ENCODE measurements at regions not wholly inside any gene's neighbourhood (a gene's known extent, or its start where the extent isn't known, plus 50 kb on each side); places are given as distances from the start of the nearest gene placed in this dataset.

GRCh38 chr5:89005990-89006389, 123.0 kb upstream of the MEF2C start:
- peaks cover 7% of the 10 kb centered on the region for H3K9me3 ChIP-seq (ENCODE audit: control insufficient read depth, low read depth, low read length)
- no peaks in the 10 kb centered on the region for H3K4me1 ChIP-seq (ENCODE audit: control insufficient read depth, insufficient read depth, low read length)
- H3K36me3 ChIP-seq (ENCODE audit: control insufficient read depth, insufficient read depth, low read length), result no peaks in the 10 kb centered on the region
- 80% methylated on average over 1 of the region's 2 CpGs for WGBS (ENCODE audit: insufficient coverage, low lambda C conversion rate)
- DNase-seq, result no peak
- no peaks in the 10 kb centered on the region for H3K27me3 ChIP-seq (ENCODE audit: control insufficient read depth, insufficient read depth, low read length)
- H3K4me3 ChIP-seq (ENCODE audit: low read length), result no peak overlapping the region
- H3K27ac ChIP-seq (ENCODE audit: low read length), result no peak overlapping the region

- Histone ChIP-seq H3K36me3 (ENCODE audit: control insufficient read depth, insufficient read depth, low read length) (no peaks in the 10 kb centered on the region), H3K4me3 (ENCODE audit: low read length) (no peak overlapping the region), H3K27ac (ENCODE audit: low read length) (no peak overlapping the region), H3K27me3 (ENCODE audit: control insufficient read depth, insufficient read depth, low read length) (no peaks in the 10 kb centered on the region), H3K9me3 (ENCODE audit: control insufficient read depth, low read depth, low read length) (peaks cover 7% of the 10 kb centered on the region), H3K4me1 (ENCODE audit: control insufficient read depth, insufficient read depth, low read length) (no peaks in the 10 kb centered on the region)
- WGBS (ENCODE audit: insufficient coverage, low lambda C conversion rate), result no CpG with 5 or more reads among the region's 3 CpGs
- DNase-seq, result no peak
These were observed 121.4 kb upstream of the MEF2C start for GRCh38 chr5:89004379-89004778.

- WGBS (ENCODE audit: insufficient coverage, low lambda C conversion rate), result no CpG with 5 or more reads among the region's 47 CpGs
These were observed 120.6 kb upstream of the MEF2C start for GRCh38 chr5:89003563-89004036.

GRCh38 chr5:88999853-89000252, 116.9 kb upstream of the MEF2C start:
- Histone ChIP-seq H3K4me3 (ENCODE audit: low read length) (no peak overlapping the region), H3K9me3 (ENCODE audit: control insufficient read depth, low read depth, low read length) (peaks cover 7% of the 10 kb centered on the region), H3K4me1 (ENCODE audit: control insufficient read depth, insufficient read depth, low read length) (no peaks in the 10 kb centered on the region), H3K27me3 (ENCODE audit: control insufficient read depth, insufficient read depth, low read length) (no peaks in the 10 kb centered on the region), H3K36me3 (ENCODE audit: control insufficient read depth, insufficient read depth, low read length) (no peaks in the 10 kb centered on the region), H3K27ac (ENCODE audit: low read length) (no peak overlapping the region)
- no peak for DNase-seq

More at GRCh38 chr5:89003563-89004036, 120.6 kb upstream of the MEF2C start:
- no peak overlapping the region for H3K4me3 ChIP-seq (ENCODE audit: low read length)
- no peak for DNase-seq
- H3K4me1 ChIP-seq (ENCODE audit: control insufficient read depth, insufficient read depth, low read length), result no peaks in the 10 kb centered on the region
- H3K27ac ChIP-seq (ENCODE audit: low read length), result no peak overlapping the region
- H3K27me3 ChIP-seq (ENCODE audit: control insufficient read depth, insufficient read depth, low read length), result no peaks in the 10 kb centered on the region
- peaks cover 7% of the 10 kb centered on the region for H3K9me3 ChIP-seq (ENCODE audit: control insufficient read depth, low read depth, low read length)
- H3K36me3 ChIP-seq (ENCODE audit: control insufficient read depth, insufficient read depth, low read length), result no peaks in the 10 kb centered on the region

- Histone ChIP-seq H3K27ac (ENCODE audit: low read length) (no peak overlapping the region), H3K4me3 (ENCODE audit: low read length) (no peak overlapping the region), H3K9me3 (ENCODE audit: control insufficient read depth, low read depth, low read length) (no peaks in the 10 kb centered on the region), H3K4me1 (ENCODE audit: control insufficient read depth, insufficient read depth, low read length) (no peaks in the 10 kb centered on the region), H3K27me3 (ENCODE audit: control insufficient read depth, insufficient read depth, low read length) (no peaks in the 10 kb centered on the region), H3K36me3 (ENCODE audit: control insufficient read depth, insufficient read depth, low read length) (no peaks in the 10 kb centered on the region)
- DNase-seq, result no peak
- no CpG with 5 or more reads among the region's 2 CpGs for WGBS (ENCODE audit: insufficient coverage, low lambda C conversion rate)
These were observed 115.0 kb upstream of the MEF2C start for GRCh38 chr5:88997937-88998336.

- Histone ChIP-seq H3K4me3 (ENCODE audit: low read length) (no peak overlapping the region), H3K4me1 (ENCODE audit: control insufficient read depth, insufficient read depth, low read length) (no peaks in the 10 kb centered on the region), H3K27ac (ENCODE audit: low read length) (no peak overlapping the region), H3K36me3 (ENCODE audit: control insufficient read depth, insufficient read depth, low read length) (no peaks in the 10 kb centered on the region), H3K9me3 (ENCODE audit: control insufficient read depth, low read depth, low read length) (no peaks in the 10 kb centered on the region), H3K27me3 (ENCODE audit: control insufficient read depth, insufficient read depth, low read length) (no peaks in the 10 kb centered on the region)
- no peak for DNase-seq
- WGBS (ENCODE audit: insufficient coverage, low lambda C conversion rate), result 83% methylated on average over 1 of the region's 1 CpG
These were observed 101.1 kb upstream of the MEF2C start for GRCh38 chr5:88984040-88984439.

GRCh38 chr5:88979726-88980125, 96.7 kb upstream of the MEF2C start:
- WGBS (ENCODE audit: insufficient coverage, low lambda C conversion rate), result 100% methylated on average over 2 of the region's 3 CpGs
- H3K27me3 ChIP-seq (ENCODE audit: control insufficient read depth, insufficient read depth, low read length), result no peaks in the 10 kb centered on the region
- DNase-seq, result no peak
- H3K36me3 ChIP-seq (ENCODE audit: control insufficient read depth, insufficient read depth, low read length), result no peaks in the 10 kb centered on the region
- no peaks in the 10 kb centered on the region for H3K9me3 ChIP-seq (ENCODE audit: control insufficient read depth, low read depth, low read length)
- no peak overlapping the region for H3K27ac ChIP-seq (ENCODE audit: low read length)
- no peak overlapping the region for H3K4me3 ChIP-seq (ENCODE audit: low read length)
- H3K4me1 ChIP-seq (ENCODE audit: control insufficient read depth, insufficient read depth, low read length), result no peaks in the 10 kb centered on the region

GRCh38 chr5:88979244-88979643, 96.3 kb upstream of the MEF2C start:
- no peaks in the 10 kb centered on the region for H3K27me3 ChIP-seq (ENCODE audit: control insufficient read depth, insufficient read depth, low read length)
- H3K4me1 ChIP-seq (ENCODE audit: control insufficient read depth, insufficient read depth, low read length), result no peaks in the 10 kb centered on the region
- no peak overlapping the region for H3K27ac ChIP-seq (ENCODE audit: low read length)
- no peaks in the 10 kb centered on the region for H3K36me3 ChIP-seq (ENCODE audit: control insufficient read depth, insufficient read depth, low read length)
- no peaks in the 10 kb centered on the region for H3K9me3 ChIP-seq (ENCODE audit: control insufficient read depth, low read depth, low read length)
- no peak for DNase-seq
- WGBS (ENCODE audit: insufficient coverage, low lambda C conversion rate), result no CpG with 5 or more reads among the region's 3 CpGs
- H3K4me3 ChIP-seq (ENCODE audit: low read length), result no peak overlapping the region

GRCh38 chr5:88976914-88977313, 93.9 kb upstream of the MEF2C start:
- Histone ChIP-seq H3K4me3 (ENCODE audit: low read length) (no peak overlapping the region), H3K27ac (ENCODE audit: low read length) (no peak overlapping the region), H3K9me3 (ENCODE audit: control insufficient read depth, low read depth, low read length) (no peaks in the 10 kb centered on the region), H3K36me3 (ENCODE audit: control insufficient read depth, insufficient read depth, low read length) (no peaks in the 10 kb centered on the region), H3K27me3 (ENCODE audit: control insufficient read depth, insufficient read depth, low read length) (no peaks in the 10 kb centered on the region), H3K4me1 (ENCODE audit: control insufficient read depth, insufficient read depth, low read length) (no peaks in the 10 kb centered on the region)
- DNase-seq, result no peak

GRCh38 chr5:88967633-88968585, 84.9 kb upstream of the MEF2C start:
- Histone ChIP-seq H3K27ac (ENCODE audit: low read length) (no peak overlapping the region), H3K4me3 (ENCODE audit: low read length) (no peak overlapping the region), H3K27me3 (ENCODE audit: control insufficient read depth, insufficient read depth, low read length) (no peaks in the 10 kb centered on the region), H3K36me3 (ENCODE audit: control insufficient read depth, insufficient read depth, low read length) (no peaks in the 10 kb centered on the region), H3K9me3 (ENCODE audit: control insufficient read depth, low read depth, low read length) (no peaks in the 10 kb centered on the region), H3K4me1 (ENCODE audit: control insufficient read depth, insufficient read depth, low read length) (no peaks in the 10 kb centered on the region)
- WGBS (ENCODE audit: insufficient coverage, low lambda C conversion rate), result 100% methylated on average over 1 of the region's 3 CpGs
- DNase-seq, result no peak

GRCh38 chr5:88964831-88965230, 81.8 kb upstream of the MEF2C start:
- no peak overlapping the region for H3K4me3 ChIP-seq (ENCODE audit: low read length)
- no peaks in the 10 kb centered on the region for H3K27me3 ChIP-seq (ENCODE audit: control insufficient read depth, insufficient read depth, low read length)
- H3K9me3 ChIP-seq (ENCODE audit: control insufficient read depth, low read depth, low read length), result no peaks in the 10 kb centered on the region
- no peaks in the 10 kb centered on the region for H3K4me1 ChIP-seq (ENCODE audit: control insufficient read depth, insufficient read depth, low read length)
- H3K36me3 ChIP-seq (ENCODE audit: control insufficient read depth, insufficient read depth, low read length), result no peaks in the 10 kb centered on the region
- no peak for DNase-seq
- no peak overlapping the region for H3K27ac ChIP-seq (ENCODE audit: low read length)
- WGBS (ENCODE audit: insufficient coverage, low lambda C conversion rate), result no CpG with 5 or more reads among the region's 1 CpG

Measured in large intestine (tissue), 3 donors.